ENCODE measurements at regions not wholly inside any gene's neighbourhood (a gene's known extent, or its start where the extent isn't known, plus 50 kb on each side); places are given as distances from the start of the nearest gene placed in this dataset.

DNA sequence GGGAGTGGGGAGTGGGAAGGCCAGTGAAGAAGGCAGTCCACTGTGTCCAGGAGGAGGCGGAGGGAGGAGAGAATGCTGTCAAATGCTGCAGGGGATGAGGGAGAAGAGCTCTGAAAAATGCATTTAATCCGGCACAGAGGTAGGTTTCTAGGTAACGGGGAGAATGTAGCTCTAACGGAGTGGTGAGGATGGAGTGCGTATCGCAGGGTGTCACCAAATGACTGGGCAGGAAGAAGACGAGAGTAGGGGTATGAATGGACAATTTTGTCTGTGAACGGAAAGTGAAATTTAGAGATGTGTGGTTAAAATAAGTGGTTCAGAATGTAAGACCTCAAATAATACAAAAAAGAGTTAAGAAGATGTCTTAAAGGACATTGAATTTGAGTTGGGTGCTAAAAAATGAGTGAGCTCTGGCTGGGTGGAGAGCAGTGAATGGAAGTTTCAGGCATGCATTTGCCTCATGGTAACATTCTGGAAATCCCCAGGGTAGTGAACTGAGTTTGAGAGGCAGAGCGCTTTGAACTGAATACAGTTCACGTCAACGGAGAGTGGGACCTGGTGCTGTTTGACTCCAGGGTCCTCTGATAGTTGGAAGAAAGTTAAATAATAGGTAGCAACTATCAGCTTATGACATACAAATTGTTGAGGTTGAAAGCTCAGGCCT lies 81.3 kb upstream of the CADM1 start:
- no peak overlapping the region for H3K27ac ChIP-seq (ENCODE audit: low read depth in 1 of 2, low read length in 1 of 2)
- DNase-seq (ENCODE audit: low read depth in 6 of 9, low spot score in 9 of 9), result no peak
- H3K27me3 ChIP-seq (ENCODE audit: control insufficient read depth in 2 of 2, insufficient read depth in 1 of 2, low read length in 1 of 2), result no peaks in the 10 kb centered on the region
- no peaks in the 10 kb centered on the region for H3K4me1 ChIP-seq (ENCODE audit: control insufficient read depth in 2 of 2, insufficient read depth in 2 of 2, low read length in 2 of 2)
- H3K4me3 ChIP-seq (ENCODE audit: low read length in 2 of 2), result no peak overlapping the region
- H3K36me3 ChIP-seq (ENCODE audit: control insufficient read depth in 2 of 2, insufficient read depth in 2 of 2, low read length in 1 of 2), result no peaks in the 10 kb centered on the region
- H3K9me3 ChIP-seq (ENCODE audit: control insufficient read depth in 2 of 2, insufficient read depth in 1 of 2, low read length in 1 of 2), result no peaks in the 10 kb centered on the region
- WGBS, result 91% methylated on average over 11 of the region's 11 CpGs

DNA sequence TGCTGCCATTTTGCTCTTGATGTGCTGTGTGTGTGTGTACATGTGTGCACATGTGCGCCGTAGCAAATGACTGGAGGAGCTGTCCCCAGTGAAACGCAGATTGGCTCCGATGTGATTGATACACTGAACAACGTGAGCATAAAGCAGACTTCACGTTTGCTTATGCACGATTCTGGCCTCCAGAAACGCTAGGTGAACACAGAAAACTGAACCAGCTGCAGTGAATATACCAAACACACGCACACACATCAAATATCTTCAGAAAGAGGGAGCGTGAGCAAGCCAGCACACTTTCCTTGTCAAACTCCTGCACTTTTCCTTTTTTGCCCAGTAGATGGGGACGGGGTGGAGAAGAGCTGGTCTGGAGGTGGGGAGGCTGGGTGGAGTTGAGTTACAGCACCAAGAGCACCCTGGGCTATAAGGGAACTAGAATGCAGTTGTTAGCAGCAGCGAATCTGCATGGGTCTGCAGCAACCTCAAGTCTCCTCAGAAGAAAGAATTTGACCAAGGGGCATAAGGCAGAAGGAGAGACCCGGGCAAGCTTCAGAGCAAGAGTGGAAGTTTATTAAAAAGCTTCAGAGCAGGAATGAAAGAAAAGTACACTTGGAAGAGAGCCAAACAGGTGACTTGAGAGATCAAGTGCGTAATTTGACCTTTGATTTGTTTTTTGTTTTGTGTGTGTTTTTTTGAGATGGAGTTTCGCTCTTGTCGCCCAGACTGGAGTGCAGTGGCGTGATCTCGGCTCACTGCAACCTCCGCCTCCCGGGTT lies 77.8 kb upstream of the CADM1 start:
- no peaks in the 10 kb centered on the region for H3K9me3 ChIP-seq (ENCODE audit: control insufficient read depth in 2 of 2, insufficient read depth in 1 of 2, low read length in 1 of 2)
- H3K27me3 ChIP-seq (ENCODE audit: control insufficient read depth in 2 of 2, insufficient read depth in 1 of 2, low read length in 1 of 2), result no peaks in the 10 kb centered on the region
- H3K36me3 ChIP-seq (ENCODE audit: control insufficient read depth in 2 of 2, insufficient read depth in 2 of 2, low read length in 1 of 2), result no peaks in the 10 kb centered on the region
- no peak overlapping the region for H3K27ac ChIP-seq (ENCODE audit: low read depth in 1 of 2, low read length in 1 of 2)
- no peaks in the 10 kb centered on the region for H3K4me1 ChIP-seq (ENCODE audit: control insufficient read depth in 2 of 2, insufficient read depth in 2 of 2, low read length in 2 of 2)
- no peak for DNase-seq (ENCODE audit: low read depth in 6 of 9, low spot score in 9 of 9)
- 84% methylated on average over 20 of the region's 20 CpGs for WGBS
- no peak overlapping the region for H3K4me3 ChIP-seq (ENCODE audit: low read length in 2 of 2)

DNA sequence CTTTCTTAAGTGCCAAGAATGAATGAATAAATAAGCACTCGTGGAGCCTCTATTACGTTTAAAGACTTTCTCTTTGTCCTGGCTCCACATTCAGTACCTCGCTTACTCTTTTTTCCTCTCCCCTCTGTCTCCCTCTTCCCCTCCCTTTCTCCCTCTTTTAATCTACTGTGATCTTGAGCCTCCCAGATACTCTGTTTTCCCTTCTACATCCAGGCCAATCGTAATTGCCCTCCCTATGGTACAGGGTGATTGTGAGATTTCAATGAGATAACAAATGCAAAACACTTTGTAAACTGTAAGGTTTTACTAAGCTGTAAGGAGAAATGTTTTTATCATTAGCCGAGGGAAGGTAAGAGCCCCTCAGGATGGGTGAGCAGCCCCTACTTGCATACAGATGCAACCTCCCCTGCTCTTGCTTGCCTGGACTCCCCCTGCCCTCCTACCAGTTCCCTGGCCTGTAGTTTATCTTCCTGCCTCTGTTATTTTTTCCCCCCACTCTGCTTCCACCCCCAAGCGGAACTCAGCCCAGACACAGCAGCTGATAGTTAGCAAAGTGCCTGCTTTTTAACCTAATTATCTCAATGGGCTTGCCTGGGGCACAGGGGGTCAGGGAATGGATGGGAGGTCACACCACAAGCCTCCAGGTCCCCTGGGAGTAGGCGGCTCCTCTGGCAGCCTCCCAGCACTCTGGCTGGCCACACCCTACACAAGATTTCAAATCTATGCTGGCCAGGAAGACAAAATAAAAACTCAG lies 76.9 kb upstream of the CADM1 start:
- Histone ChIP-seq H3K4me1 (ENCODE audit: control insufficient read depth in 2 of 2, insufficient read depth in 2 of 2, low read length in 2 of 2) (no peaks in the 10 kb centered on the region), H3K9me3 (ENCODE audit: control insufficient read depth in 2 of 2, insufficient read depth in 1 of 2, low read length in 1 of 2) (no peaks in the 10 kb centered on the region), H3K4me3 (ENCODE audit: low read length in 2 of 2) (no peak overlapping the region), H3K36me3 (ENCODE audit: control insufficient read depth in 2 of 2, insufficient read depth in 2 of 2, low read length in 1 of 2) (no peaks in the 10 kb centered on the region), H3K27ac (ENCODE audit: low read depth in 1 of 2, low read length in 1 of 2) (no peak overlapping the region), H3K27me3 (ENCODE audit: control insufficient read depth in 2 of 2, insufficient read depth in 1 of 2, low read length in 1 of 2) (no peaks in the 10 kb centered on the region)
- no peak for DNase-seq (ENCODE audit: low read depth in 6 of 9, low spot score in 9 of 9)
- 50% methylated on average over 7 of the region's 7 CpGs for WGBS

DNA sequence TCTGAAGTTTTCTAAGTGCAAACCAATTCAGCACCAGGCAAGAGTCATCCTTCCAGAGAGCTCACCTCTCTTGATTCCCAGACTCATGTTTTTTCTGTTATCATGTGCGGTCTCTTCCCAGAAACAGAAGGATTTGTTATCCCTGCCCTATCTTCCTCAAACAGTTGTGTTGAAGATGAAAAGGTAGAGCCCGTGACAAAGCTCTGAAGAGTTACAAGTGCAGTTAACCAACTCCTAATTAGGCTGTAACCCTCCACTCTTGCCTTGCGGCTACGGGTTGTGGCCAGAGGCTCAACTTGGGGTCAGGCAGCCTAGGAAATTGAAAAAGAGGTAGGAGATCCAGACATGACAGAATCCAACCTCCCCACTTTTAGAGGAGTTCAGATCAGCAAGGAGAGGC lies 76.2 kb upstream of the CADM1 start:
- H3K4me1 ChIP-seq (ENCODE audit: control insufficient read depth in 2 of 2, insufficient read depth in 2 of 2, low read length in 2 of 2), result no peaks in the 10 kb centered on the region
- H3K27ac ChIP-seq (ENCODE audit: low read depth in 1 of 2, low read length in 1 of 2), result no peak overlapping the region
- H3K27me3 ChIP-seq (ENCODE audit: control insufficient read depth in 2 of 2, insufficient read depth in 1 of 2, low read length in 1 of 2), result no peaks in the 10 kb centered on the region
- 78% methylated on average over 4 of the region's 4 CpGs for WGBS
- DNase-seq (ENCODE audit: low read depth in 6 of 9, low spot score in 9 of 9), result no peak
- H3K9me3 ChIP-seq (ENCODE audit: control insufficient read depth in 2 of 2, insufficient read depth in 1 of 2, low read length in 1 of 2), result no peaks in the 10 kb centered on the region
- H3K4me3 ChIP-seq (ENCODE audit: low read length in 2 of 2), result no peak overlapping the region
- no peaks in the 10 kb centered on the region for H3K36me3 ChIP-seq (ENCODE audit: control insufficient read depth in 2 of 2, insufficient read depth in 2 of 2, low read length in 1 of 2)

DNA sequence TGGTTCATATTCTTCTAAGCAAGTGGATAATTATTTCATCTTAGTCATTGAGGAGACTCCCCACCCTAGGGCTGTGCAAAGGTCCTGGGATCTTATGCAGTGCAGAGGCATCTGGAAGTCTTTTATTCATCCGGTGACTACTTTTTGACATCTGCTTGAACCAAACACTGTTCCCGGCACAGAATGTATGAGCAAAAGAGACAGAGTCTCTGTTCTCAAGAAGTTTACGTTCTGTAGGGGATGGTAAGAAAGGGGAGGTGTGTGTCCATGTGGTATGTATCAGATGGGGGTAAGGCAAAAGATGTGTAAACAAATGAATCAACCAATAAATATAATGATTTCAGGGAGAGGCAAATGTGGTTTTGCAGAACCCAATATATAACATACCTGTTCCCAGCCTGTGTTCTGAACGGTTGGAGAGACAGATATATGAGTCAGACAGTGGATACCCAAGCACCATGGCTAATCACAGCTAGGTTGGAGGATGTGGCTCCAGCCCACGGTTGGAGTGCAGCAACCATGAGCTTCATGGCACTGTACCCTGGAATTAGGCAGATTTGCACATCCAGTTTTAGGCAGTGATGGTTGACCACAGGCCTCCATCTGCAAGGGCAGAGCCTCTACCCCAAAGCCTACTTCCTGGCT lies 75.1 kb upstream of the CADM1 start:
- Histone ChIP-seq H3K27ac (ENCODE audit: low read depth in 1 of 2, low read length in 1 of 2) (no peak overlapping the region), H3K4me3 (ENCODE audit: low read length in 2 of 2) (no peak overlapping the region), H3K9me3 (ENCODE audit: control insufficient read depth in 2 of 2, insufficient read depth in 1 of 2, low read length in 1 of 2) (no peaks in the 10 kb centered on the region), H3K27me3 (ENCODE audit: control insufficient read depth in 2 of 2, insufficient read depth in 1 of 2, low read length in 1 of 2) (no peaks in the 10 kb centered on the region), H3K4me1 (ENCODE audit: control insufficient read depth in 2 of 2, insufficient read depth in 2 of 2, low read length in 2 of 2) (no peaks in the 10 kb centered on the region), H3K36me3 (ENCODE audit: control insufficient read depth in 2 of 2, insufficient read depth in 2 of 2, low read length in 1 of 2) (no peaks in the 10 kb centered on the region)
- no peak for DNase-seq (ENCODE audit: low read depth in 6 of 9, low spot score in 9 of 9)
- 93% methylated on average over 5 of the region's 5 CpGs for WGBS

DNA sequence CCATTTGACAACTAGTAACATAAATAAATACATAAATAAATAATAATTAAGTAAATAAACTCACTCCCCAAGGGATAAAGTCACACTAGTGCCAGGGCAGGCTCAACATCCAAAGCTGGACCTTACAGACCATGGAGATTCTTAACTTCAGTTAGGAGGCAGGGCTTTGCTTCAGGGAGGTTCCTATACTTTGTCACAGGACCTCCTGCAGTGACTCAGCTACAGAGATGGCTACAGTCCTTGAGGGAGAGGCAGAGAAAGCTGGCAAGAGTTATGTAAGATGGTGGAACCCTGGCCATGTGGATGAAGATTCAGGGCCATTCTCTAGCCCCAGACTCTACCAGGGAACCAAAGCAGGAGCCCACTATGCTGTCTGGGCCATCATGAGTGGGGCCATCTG lies 74.1 kb upstream of the CADM1 start:
- DNase-seq (ENCODE audit: low read depth in 6 of 9, low spot score in 9 of 9), result no peak
- Histone ChIP-seq H3K4me1 (ENCODE audit: control insufficient read depth in 2 of 2, insufficient read depth in 2 of 2, low read length in 2 of 2) (no peaks in the 10 kb centered on the region), H3K27ac (ENCODE audit: low read depth in 1 of 2, low read length in 1 of 2) (no peak overlapping the region), H3K27me3 (ENCODE audit: control insufficient read depth in 2 of 2, insufficient read depth in 1 of 2, low read length in 1 of 2) (no peaks in the 10 kb centered on the region), H3K36me3 (ENCODE audit: control insufficient read depth in 2 of 2, insufficient read depth in 2 of 2, low read length in 1 of 2) (no peaks in the 10 kb centered on the region), H3K4me3 (ENCODE audit: low read length in 2 of 2) (no peak overlapping the region), H3K9me3 (ENCODE audit: control insufficient read depth in 2 of 2, insufficient read depth in 1 of 2, low read length in 1 of 2) (no peaks in the 10 kb centered on the region)

DNA sequence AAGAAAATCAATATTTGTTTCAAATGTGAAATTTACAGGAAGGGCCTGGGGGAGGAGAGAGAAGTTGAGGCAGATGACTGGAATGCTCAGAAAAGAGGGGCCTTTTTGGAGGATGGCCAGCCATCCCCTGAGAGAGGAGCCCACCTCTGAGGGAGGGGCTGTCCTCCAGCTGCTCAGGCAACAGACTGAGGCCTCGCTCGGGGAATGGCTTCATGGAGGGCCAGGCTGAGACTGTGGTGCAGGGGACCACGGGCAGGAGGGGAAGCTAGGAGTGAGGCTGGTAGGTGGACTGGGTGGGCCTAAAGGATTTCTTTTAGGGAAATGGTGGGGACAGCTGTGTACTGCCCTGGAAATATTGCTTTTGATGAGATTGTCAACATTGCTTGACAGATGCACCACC lies 73.5 kb upstream of the CADM1 start:
- Histone ChIP-seq H3K9me3 (ENCODE audit: control insufficient read depth in 2 of 2, insufficient read depth in 1 of 2, low read length in 1 of 2) (no peaks in the 10 kb centered on the region), H3K27me3 (ENCODE audit: control insufficient read depth in 2 of 2, insufficient read depth in 1 of 2, low read length in 1 of 2) (no peaks in the 10 kb centered on the region), H3K4me1 (ENCODE audit: control insufficient read depth in 2 of 2, insufficient read depth in 2 of 2, low read length in 2 of 2) (no peaks in the 10 kb centered on the region), H3K27ac (ENCODE audit: low read depth in 1 of 2, low read length in 1 of 2) (no peak overlapping the region), H3K36me3 (ENCODE audit: control insufficient read depth in 2 of 2, insufficient read depth in 2 of 2, low read length in 1 of 2) (no peaks in the 10 kb centered on the region), H3K4me3 (ENCODE audit: low read length in 2 of 2) (no peak overlapping the region)
- DNase-seq (ENCODE audit: low read depth in 6 of 9, low spot score in 9 of 9), result no peak
- WGBS, result 77% methylated on average over 3 of the region's 3 CpGs

DNA sequence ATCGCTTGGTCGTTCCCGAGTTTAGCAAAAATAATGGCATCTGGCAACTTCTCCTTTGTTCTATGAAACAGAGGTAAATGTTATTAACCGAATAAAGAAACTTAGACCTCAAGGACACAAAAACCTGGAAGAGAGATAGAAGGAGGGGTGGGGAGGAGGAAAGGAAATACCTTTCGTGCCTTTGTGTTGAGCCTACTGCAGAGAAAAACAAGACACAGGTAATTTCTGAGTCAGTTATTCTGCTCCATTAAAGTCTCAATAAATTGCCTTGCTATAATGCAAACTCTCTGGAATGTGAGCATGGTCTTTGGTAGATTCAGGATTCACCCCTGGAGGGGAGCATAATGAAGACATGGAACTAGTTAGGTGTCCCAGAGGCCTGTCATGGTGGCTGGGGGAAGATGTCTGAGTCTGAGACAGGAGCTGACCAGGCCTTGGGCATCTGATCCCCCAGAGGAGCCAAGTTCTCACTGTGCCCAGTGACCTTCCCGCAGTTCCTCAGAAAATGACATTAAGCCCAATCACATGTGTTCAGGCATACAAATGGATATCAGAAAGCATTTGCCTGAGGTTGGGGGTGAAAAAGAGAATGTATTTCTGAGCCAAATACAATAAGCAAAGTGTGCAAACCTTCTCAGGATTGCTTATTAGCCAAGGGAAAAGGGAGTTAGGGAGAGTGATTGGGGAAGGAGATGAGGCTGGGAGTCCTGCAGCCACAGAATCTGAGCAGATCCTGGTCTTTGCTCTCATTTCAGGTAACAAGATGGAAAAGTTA lies 72.6 kb upstream of the CADM1 start:
- DNase-seq (ENCODE audit: low read depth in 6 of 9, low spot score in 9 of 9), result no peak
- WGBS, result 94% methylated on average over 6 of the region's 6 CpGs
- Histone ChIP-seq H3K27ac (ENCODE audit: low read depth in 1 of 2, low read length in 1 of 2) (no peak overlapping the region), H3K27me3 (ENCODE audit: control insufficient read depth in 2 of 2, insufficient read depth in 1 of 2, low read length in 1 of 2) (no peaks in the 10 kb centered on the region), H3K4me1 (ENCODE audit: control insufficient read depth in 2 of 2, insufficient read depth in 2 of 2, low read length in 2 of 2) (no peaks in the 10 kb centered on the region), H3K9me3 (ENCODE audit: control insufficient read depth in 2 of 2, insufficient read depth in 1 of 2, low read length in 1 of 2) (no peaks in the 10 kb centered on the region), H3K4me3 (ENCODE audit: low read length in 2 of 2) (no peak overlapping the region), H3K36me3 (ENCODE audit: control insufficient read depth in 2 of 2, insufficient read depth in 2 of 2, low read length in 1 of 2) (no peaks in the 10 kb centered on the region)

Measured in thymus (tissue), 11 donors.